PC-9 (cell line): ENCODE measurements at regions not wholly inside any gene's neighbourhood (a gene's known extent, or its start where the extent isn't known, plus 50 kb on each side); places are given as distances from the start of the nearest gene placed in this dataset.

Source experiments
- BruUV-seq: library from RNA; stranded (reverse); fragments of 400-500 nt; replicated peaks from 2 replicates; lab custom pipeline; 2021; lab: Mats Ljungman, UMichigan
- CTCF ChIA-PET: fragments of 300-600 bp; sonication (Branson Sonifier 250); formaldehyde crosslinking; loops from one replicate; lab custom pipeline; 2022; ENCODE audit warnings: antibody characterized with exemption; lab: Charles Lee
- POLR2A ChIA-PET: fragments of 300-600 bp; sonication (Branson Sonifier 250); formaldehyde crosslinking; loops from one replicate; lab custom pipeline; 2022; ENCODE audit warnings: antibody characterized with exemption; ENCODE audit not compliant: unreplicated experiment; lab: Charles Lee
- DNase-seq, 2 experiments: peaks; one replicate each; pipeline versions ENCODE4 v3.0.0 to v3.0.0-alpha.2; 2015 to 2022; ENCODE audit warnings: mixed read lengths in 1 of 2
- H2AFZ ChIP-seq: fragments of 200-600 bp; sonication (generic); 2 replicates; pipeline ENCODE4 v1.8.1; 2017; ENCODE audit warnings: antibody characterized with exemption
- H3F3A ChIP-seq: fragments of 200-600 bp; sonication (generic); 2 replicates; pipeline ENCODE4 v1.8.1; 2017; ENCODE audit warnings: antibody characterized with exemption, mild to moderate bottlenecking, low read depth; ENCODE audit not compliant: insufficient read depth
- H3K27ac ChIP-seq: fragments of 200-600 bp; sonication (generic); 2 replicates; pipeline ENCODE4 v1.6.1; 2016; ENCODE audit warnings: mixed run types
- H3K27me3 ChIP-seq: fragments of 200-600 bp; sonication (generic); 2 replicates; pipeline ENCODE4 v1.6.1; 2016; ENCODE audit warnings: low read depth, mixed run types; ENCODE audit not compliant: insufficient read depth
- H3K36me3 ChIP-seq: fragments of 200-600 bp; sonication (generic); 2 replicates; pipeline ENCODE4 v1.6.1; 2016; ENCODE audit warnings: low read depth, mixed run types
- H3K4me1 ChIP-seq: fragments of 200-600 bp; sonication (generic); replicated peaks from 2 replicates; pipeline ENCODE4 v1.6.1; 2016; ENCODE audit warnings: mixed run types; ENCODE audit not compliant: insufficient read depth
- H3K4me2 ChIP-seq: fragments of 200-600 bp; sonication (generic); 2 replicates; pipeline ENCODE4 v1.6.1; 2017; ENCODE audit warnings: mixed run types
- H3K4me3 ChIP-seq: fragments of 200-600 bp; sonication (generic); 2 replicates; pipeline ENCODE4 v1.6.1; 2016; ENCODE audit warnings: mixed run types
- H3K79me2 ChIP-seq: fragments of 200-600 bp; sonication (generic); 2 replicates; pipeline ENCODE4 v1.6.1; 2017; ENCODE audit warnings: low read depth, mixed run types
- H3K9me2 ChIP-seq: fragments of 200-600 bp; sonication (generic); 2 replicates; pipeline ENCODE4 v1.8.1; 2017; ENCODE audit warnings: mild to moderate bottlenecking; ENCODE audit not compliant: insufficient read depth
- H3K9me3 ChIP-seq: fragments of 200-600 bp; sonication (generic); 2 replicates; pipeline ENCODE4 v1.8.1; 2016; ENCODE audit warnings: low read depth; ENCODE audit not compliant: insufficient read depth
- H4K20me1 ChIP-seq: fragments of 200-600 bp; sonication (generic); 2 replicates; pipeline ENCODE4 v1.8.1; 2017; ENCODE audit not compliant: insufficient read depth
- EZH2 ChIP-seq: fragments of 200-600 bp; sonication (generic); IDR thresholded peaks from 2 replicates; pipeline ENCODE4 v1.8.0; 2017; ENCODE audit warnings: antibody characterized with exemption, low read depth
- intact Hi-C: fragments of 100-400 bp; cut with micrococcal nuclease; formaldehyde crosslinking; loops from one replicate; pipeline ENCODE4 v1.10.0; 2022; ENCODE audit not compliant: unreplicated experiment
- TF ChIP-seq, protein P1 (sequence below): fragments of 200-600 bp; sonication (generic); conservative IDR thresholded peaks from 2 replicates; pipeline ENCODE4 v1.6.1; 2017; ENCODE audit warnings: mixed run types, antibody characterized with exemption, mild to moderate bottlenecking, moderate library complexity

DNA sequence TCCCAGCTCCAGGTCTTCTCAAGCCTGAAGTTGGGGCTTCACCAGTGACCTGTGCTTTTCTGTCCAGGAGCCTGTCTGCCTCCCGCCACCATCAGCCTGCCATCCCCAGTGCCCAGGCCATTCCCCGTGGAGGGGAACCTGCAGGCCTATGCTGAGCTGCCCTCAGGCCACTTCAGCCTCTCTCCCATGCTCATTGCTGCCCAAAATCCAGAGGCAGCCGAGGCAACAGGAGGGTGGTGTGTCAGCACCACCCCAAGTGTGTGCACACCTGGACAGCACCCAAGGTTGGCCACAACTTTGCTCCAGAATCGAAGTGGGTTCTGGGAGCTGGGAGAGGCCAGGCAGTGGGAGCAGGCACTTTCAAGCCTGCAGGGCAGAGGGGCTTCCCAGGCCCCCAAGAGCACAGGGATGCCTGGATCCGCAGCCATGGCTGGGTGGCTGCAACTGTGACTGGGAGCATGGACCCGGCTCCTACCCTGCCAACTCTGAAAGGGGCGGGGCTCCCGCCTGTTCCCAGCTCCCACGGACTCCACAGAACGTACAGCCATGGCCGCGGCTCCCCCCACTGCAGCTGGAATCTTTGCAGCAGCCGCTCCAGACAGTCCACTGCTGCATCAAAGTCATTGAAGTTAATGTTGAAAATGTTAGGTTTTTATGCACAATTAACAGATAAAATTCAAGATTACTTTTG, 1747.0 kb downstream of the OLFM4 start:
- no TSS peak for BruUV-seq
- intact Hi-C loops: no loop called here
- Histone ChIP-seq H3K9me2 (no peaks in the 10 kb centered on the region), H4K20me1 (no peaks in the 10 kb centered on the region), H3K27me3 (no peaks in the 10 kb centered on the region), H3K4me3 (no peak overlapping the region), H3K9me3 (no peaks in the 10 kb centered on the region), H3K4me1 (no peaks in the 10 kb centered on the region), H3K4me2 (no peak overlapping the region), H3F3A (no peaks in the 10 kb centered on the region), H3K27ac (no peak overlapping the region), H3K79me2 (no peaks in the 10 kb centered on the region), H3K36me3 (no peaks in the 10 kb centered on the region), H2AFZ (no peak overlapping the region)
- POLR2A ChIA-PET: no interaction called here
- no peak for TF ChIP-seq EZH2
- TF ChIP-seq, protein P1, sequence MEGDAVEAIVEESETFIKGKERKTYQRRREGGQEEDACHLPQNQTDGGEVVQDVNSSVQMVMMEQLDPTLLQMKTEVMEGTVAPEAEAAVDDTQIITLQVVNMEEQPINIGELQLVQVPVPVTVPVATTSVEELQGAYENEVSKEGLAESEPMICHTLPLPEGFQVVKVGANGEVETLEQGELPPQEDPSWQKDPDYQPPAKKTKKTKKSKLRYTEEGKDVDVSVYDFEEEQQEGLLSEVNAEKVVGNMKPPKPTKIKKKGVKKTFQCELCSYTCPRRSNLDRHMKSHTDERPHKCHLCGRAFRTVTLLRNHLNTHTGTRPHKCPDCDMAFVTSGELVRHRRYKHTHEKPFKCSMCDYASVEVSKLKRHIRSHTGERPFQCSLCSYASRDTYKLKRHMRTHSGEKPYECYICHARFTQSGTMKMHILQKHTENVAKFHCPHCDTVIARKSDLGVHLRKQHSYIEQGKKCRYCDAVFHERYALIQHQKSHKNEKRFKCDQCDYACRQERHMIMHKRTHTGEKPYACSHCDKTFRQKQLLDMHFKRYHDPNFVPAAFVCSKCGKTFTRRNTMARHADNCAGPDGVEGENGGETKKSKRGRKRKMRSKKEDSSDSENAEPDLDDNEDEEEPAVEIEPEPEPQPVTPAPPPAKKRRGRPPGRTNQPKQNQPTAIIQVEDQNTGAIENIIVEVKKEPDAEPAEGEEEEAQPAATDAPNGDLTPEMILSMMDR: no peak
- CTCF ChIA-PET: no interaction called here
- DNase-seq: no peak

DNA sequence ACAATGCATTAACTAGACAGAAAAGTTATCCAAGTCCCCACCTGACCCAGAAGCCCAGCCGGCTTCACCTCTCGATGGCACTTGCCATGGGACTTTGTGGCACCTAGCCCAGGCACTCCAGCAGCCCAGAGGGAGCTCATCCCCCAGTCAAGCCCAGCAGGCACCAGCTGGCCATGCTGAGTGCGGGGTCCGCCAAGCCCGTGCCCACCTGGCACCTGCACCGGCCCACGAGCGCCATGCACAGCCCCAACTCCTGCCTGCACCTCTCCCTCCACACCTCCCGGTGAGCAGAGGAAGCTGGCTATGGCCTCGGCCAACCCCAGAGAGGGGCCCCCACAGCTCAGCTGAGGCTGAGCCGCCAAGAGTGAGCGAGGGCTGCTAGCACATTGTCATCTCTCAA, 1759.1 kb downstream of the OLFM4 start:
- no peaks in the 10 kb centered on the region for H3K9me3 ChIP-seq
- POLR2A ChIA-PET: no interaction called here
- H3K36me3 ChIP-seq: no peaks in the 10 kb centered on the region
- no peaks in the 10 kb centered on the region for H4K20me1 ChIP-seq
- no peak overlapping the region for H3K27ac ChIP-seq
- no peaks in the 10 kb centered on the region for H3K27me3 ChIP-seq
- intact Hi-C loops: no loop called here
- H3K4me1 ChIP-seq: no peaks in the 10 kb centered on the region
- H2AFZ ChIP-seq: no peak overlapping the region
- DNase-seq: no peak
- no peaks in the 10 kb centered on the region for H3F3A ChIP-seq
- no TSS peak for BruUV-seq
- TF ChIP-seq EZH2: no peak
- TF ChIP-seq, protein P1: no peak
- no peaks in the 10 kb centered on the region for H3K79me2 ChIP-seq
- no peaks in the 10 kb centered on the region for H3K9me2 ChIP-seq
- H3K4me3 ChIP-seq: no peak overlapping the region
- CTCF ChIA-PET: no interaction called here
- H3K4me2 ChIP-seq: no peak overlapping the region

DNA sequence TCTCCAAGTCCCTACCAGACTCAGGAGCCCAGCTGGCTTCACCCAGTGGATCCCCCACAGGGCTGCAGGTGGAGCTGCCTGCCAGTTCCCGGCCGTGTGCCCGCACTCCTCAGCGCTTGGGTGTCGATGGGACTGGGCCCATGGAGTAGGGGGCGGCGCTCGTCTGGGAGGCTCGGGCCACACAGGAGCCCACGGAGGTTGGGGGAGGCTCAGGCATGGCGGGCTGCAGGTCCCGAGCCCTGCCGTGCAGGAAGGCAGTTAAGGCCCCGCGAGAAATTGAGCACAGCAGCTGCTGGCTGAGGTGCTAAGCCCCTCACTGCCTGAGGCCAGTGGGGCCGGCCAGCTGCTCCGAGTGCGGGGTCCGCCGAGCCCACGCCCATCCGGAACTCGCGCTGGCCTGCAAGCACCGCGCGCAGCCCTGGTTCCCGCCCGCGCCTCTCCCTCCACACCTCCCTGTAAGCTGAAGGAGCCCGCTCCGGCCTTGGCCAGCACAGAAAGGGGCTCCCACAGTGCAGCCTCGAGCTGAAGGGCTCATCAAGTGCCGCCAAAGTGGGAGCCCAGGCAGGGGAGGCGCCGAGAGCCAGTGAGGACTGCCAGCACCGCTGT, 1771.1 kb downstream of the OLFM4 start:
- Histone ChIP-seq H3K36me3 (no peaks in the 10 kb centered on the region), H3F3A (no peaks in the 10 kb centered on the region), H3K4me2 (no peak overlapping the region), H3K4me1 (no peaks in the 10 kb centered on the region), H3K79me2 (no peaks in the 10 kb centered on the region), H3K27me3 (no peaks in the 10 kb centered on the region), H3K4me3 (no peak overlapping the region), H3K9me2 (no peaks in the 10 kb centered on the region), H2AFZ (no peak overlapping the region), H3K9me3 (no peaks in the 10 kb centered on the region), H4K20me1 (no peaks in the 10 kb centered on the region), H3K27ac (no peak overlapping the region)
- DNase-seq: no peak
- intact Hi-C loops: no loop called here
- no TSS peak for BruUV-seq
- POLR2A ChIA-PET: no interaction called here
- CTCF ChIA-PET: no interaction called here
- no peak for TF ChIP-seq EZH2
- TF ChIP-seq, protein P1: no peak
